Jurkat, Clone E6-1 (cell line): ENCODE measurements at regions not wholly inside any gene's neighbourhood (a gene's known extent, or its start where the extent isn't known, plus 50 kb on each side); places are given as distances from the start of the nearest gene placed in this dataset.
"Not testable (repeated sequence)": the region's sequence is repeated elsewhere in the genome, so short reads cannot be mapped to it uniquely, and the experiment has no call there.

Source experiments
- DNase-seq: peaks from one replicate; pipeline ENCODE4 v3.0.0-alpha.2; 2011; ENCODE audit warnings: low read depth, low spot score
- H3K4me3 ChIP-seq: 2 replicates; pipeline ENCODE4 v1.5.1; 2011; ENCODE audit warnings: mild to moderate bottlenecking, low read length, control low read depth, moderate library complexity

DNA sequence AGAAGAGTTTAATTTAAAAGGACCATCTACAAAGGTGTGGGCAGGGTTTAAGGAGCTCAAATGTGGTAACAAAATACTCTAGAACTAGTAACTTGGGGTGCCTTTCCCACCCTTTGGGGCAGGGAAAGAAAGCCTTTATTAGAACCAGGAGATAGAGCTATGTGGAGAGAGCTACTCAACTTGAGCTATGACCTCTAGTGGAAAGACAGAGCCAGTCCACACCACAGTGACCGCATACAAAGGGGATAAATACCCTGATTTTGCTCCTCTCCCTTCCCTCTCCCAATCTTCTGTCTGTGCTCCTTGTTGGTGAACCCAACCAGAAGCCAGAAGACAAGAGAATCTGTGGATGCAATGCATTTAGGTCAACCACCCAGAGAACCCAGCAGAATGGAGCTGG is 54.4 kb upstream of the JAK1 start:
- H3K4me3 ChIP-seq = no peak overlapping the region
- DNase-seq = no peak

- DNase-seq = no peak
- no peak overlapping the region for H3K4me3 ChIP-seq
These were observed 55.4 kb upstream of the JAK1 start for GRCh38 chr1:65021795-65022194.

DNA sequence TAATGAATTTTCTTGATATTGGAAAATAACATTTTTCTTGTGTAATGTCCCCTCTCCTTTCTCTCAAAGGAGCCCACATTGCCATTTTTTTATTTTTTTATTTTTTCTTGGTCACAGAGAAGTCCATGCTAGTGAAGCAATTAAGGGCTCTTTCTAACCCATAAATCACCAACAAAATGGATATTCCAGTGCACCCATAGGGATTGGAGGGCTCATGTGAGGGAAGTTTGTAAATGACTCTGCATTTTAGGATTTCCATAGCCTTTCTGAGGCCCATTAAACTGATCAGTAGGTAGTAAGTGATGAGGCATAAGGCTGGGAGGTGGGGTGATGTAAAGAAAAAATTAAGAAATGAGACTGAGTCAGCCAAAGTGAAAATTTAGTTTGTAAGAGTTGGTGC is 55.9 kb upstream of the JAK1 start:
- DNase-seq = no peak
- H3K4me3 ChIP-seq = no peak overlapping the region

- H3K4me3 ChIP-seq = no peak overlapping the region
- no peak for DNase-seq
These were observed 59.4 kb upstream of the JAK1 start for GRCh38 chr1:65025794-65026193.

DNA sequence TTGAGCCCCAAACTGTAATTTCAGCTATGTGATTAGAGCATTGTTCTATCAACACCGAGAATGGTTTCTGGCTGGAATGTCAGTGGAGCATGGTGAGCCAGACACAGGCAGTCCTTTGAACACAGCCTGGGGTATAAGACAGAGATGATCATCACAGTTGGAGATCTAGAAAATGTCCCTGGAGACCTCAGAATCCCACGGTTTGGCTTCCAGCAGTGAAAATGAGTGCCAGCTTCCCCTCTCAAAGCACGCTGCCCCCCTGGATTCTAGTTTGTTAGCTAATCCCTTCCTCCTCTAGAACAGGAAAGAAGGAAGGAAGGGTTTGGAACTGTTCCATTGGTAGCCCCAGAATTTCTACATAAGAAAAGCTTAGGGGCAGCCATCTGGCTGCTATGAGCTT is 59.9 kb upstream of the JAK1 start:
- no peak for DNase-seq
- no peak overlapping the region for H3K4me3 ChIP-seq

- no peak overlapping the region for H3K4me3 ChIP-seq
- DNase-seq = no peak
These were observed 61.5 kb upstream of the JAK1 start for GRCh38 chr1:65027666-65028358.

DNA sequence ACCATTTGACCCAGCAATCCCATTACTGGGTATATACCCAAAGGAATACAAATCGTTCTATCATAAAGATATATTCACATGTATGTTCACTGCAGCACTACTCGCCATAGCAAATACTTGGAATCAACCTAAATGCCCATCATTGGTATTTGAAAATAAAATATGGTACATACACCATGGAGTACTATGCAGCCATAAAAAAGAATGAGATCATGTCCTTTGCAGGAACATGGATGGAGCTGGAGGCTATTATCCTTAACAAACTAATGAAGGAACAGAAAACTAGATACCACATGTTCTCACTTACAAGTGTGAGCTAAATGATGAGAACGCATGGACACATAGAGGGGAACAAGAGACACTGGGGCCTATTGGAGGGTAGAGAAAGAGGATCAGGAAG is 63.1 kb upstream of the JAK1 start:
- H3K4me3 ChIP-seq, DNase-seq: not testable (repeated sequence)

- not testable (repeated sequence) for H3K4me3 ChIP-seq, DNase-seq
These were observed 68.5 kb upstream of the JAK1 start for GRCh38 chr1:65034879-65035278.

DNA sequence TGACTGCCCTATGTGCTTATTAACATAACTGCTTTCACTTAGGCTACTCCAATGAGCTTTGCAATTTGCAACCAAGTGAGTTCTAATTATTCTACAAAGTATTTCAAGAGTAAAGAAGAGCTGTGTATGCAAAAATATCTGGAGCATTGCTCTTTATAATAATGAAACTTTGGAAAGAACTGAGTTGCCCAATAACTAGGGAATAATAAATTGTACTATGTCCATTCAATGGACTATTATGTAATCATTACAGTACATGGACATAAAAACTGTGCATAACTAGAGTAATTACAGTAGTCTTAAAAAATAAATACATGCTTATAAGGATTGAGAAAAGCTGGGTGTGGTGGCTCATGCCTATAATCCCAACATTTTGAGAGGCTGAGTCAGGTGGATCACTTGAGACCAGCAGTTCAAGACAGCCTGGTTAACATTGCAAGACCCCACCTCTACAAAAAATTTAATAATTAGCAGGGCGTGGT is 70.3 kb upstream of the JAK1 start:
- DNase-seq = no peak
- no peak overlapping the region for H3K4me3 ChIP-seq

DNA sequence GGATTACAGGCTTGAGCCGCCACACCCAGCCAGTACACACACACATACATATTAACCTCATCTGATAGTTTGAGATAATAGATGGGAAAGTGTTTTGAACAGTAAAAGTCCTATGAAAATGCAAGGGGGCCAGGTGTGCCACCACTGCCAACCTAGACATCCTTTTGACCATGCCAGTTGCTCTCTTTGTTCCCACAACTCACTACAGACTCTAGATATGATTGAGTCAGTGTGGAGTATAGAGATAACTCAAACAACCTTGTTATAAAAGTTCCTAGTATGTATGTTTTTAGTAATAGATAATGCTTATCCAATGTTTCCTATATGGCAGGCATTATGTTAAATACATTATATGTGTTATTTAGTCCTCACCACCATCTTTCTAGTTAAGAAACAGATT is 72.7 kb upstream of the JAK1 start:
- H3K4me3 ChIP-seq = no peak overlapping the region

GRCh38 chr1:65039508-65039907 is 73.2 kb upstream of the JAK1 start:
- no peak for DNase-seq

More for the DNA sequence above, 72.7 kb upstream of the JAK1 start:
- DNase-seq = no peak

DNA sequence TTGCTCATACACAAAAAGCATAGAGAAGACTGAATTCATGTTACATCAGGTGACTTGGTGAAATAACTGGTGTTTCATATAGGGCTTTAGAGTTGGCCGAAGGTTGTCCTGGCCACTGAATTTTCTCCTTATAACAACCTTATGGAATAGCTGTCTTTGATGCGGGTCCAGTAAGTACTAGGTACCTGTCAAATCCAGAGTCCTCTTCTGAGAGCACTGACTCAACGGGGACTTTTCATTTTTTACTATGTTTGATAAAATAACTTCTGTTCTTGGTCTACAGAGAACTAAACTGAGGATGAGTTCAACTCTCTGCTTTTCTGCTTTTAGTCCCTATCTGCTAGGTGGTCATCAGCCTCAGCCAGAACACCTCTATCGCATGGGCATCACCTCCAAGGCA is 76.1 kb upstream of the JAK1 start:
- no peak for DNase-seq
- no peak overlapping the region for H3K4me3 ChIP-seq

More at GRCh38 chr1:65039508-65039907, 73.2 kb upstream of the JAK1 start:
- H3K4me3 ChIP-seq = no peak overlapping the region

DNA sequence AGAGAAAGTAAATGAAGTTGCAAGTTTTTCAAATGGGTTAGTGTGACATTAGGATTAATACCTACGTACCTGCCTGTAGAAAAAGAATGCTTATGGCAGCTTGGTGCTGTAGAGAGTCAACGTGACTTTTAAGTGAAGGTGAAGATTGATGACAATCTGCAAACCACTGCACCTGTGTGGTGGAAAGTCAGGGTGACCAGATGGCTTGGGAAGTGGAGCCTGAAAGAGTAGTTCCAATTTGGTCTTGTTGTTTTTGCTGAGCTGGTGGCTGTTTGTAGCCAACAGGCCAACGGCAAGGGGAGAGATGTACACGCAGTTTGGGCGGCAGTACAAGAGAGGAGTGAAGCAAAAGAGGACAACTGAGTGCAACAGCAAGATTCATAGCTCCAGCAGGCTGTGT is 78.1 kb upstream of the JAK1 start:
- no peak for DNase-seq
- H3K4me3 ChIP-seq = no peak overlapping the region

DNA sequence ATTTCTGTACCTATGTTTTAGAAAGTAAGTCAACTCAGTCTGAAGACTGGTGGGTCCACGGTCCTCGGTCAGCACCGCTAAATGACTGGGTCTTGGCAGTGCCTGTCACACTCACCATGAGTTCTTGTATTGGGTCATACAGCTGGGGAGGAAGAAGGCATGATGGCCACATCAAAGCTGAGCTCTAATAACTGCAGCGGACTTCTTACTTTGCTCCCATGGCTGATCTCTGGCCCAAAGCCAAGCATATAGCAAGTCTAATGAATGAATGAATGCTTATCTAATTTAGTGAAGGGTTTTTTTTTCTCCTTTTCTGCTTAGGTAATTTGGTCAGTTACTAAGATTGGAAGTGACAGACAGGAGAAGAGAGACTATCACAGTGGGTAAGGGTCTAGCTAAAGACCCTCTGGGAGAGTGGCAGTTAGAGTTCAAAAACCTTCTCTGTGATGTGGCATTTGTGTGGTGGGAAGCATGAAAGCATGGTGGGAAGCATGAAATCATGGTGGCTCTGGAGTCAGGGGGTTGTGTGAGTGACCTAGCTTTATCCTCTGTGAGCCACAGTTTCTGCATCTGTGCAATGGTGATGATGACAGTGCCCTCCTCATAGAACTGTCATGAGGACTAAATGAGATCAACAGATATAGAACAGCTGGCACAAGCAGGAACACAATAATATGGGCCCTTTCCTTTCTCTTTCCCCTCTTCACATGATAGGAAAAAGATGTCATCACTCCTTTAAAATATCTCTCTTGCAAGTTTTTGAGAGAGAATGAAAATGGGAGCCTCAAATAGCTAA is 78.9 kb upstream of the JAK1 start:
- no peak for DNase-seq
- no peak overlapping the region for H3K4me3 ChIP-seq

- no peak overlapping the region for H3K4me3 ChIP-seq
- DNase-seq = no peak
These were observed 82.0 kb upstream of the JAK1 start for GRCh38 chr1:65048335-65048734.

DNA sequence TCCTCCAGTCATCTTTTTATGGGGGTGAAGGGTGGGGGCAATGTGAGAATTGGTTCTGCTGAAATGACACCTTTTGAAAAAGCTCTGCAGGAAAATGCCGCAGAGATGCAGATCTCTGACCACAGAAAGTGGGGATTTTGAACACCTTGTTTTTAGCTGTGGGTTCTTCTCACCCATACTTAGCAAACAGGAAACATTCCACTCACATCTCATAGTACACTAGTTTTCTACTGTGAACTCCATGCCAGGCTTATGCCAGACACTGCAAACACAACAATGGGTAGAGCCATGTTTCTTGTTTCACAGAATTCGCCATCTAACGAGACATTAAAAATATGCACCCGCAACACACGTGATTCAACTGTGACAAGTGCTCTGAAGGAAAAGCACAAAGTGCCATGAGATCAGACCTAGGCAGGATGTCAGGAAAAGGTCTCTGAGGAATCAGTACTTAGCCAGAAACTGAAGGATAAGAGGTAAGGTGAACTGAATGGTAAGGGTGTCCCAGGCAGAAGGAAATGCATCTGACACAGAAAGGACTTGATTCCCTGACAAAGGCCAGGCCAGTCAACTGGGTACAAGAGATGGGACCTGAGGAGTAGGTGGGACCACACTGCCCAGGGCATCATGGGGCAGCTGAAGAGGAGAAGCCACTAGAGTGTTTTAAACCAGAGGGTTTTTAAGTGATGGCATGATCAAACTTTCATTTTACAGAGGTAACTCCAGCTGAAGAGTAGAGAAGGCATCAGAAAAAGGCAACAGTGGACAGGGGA is 83.8 kb upstream of the JAK1 start:
- no peak overlapping the region for H3K4me3 ChIP-seq
- DNase-seq = no peak

DNA sequence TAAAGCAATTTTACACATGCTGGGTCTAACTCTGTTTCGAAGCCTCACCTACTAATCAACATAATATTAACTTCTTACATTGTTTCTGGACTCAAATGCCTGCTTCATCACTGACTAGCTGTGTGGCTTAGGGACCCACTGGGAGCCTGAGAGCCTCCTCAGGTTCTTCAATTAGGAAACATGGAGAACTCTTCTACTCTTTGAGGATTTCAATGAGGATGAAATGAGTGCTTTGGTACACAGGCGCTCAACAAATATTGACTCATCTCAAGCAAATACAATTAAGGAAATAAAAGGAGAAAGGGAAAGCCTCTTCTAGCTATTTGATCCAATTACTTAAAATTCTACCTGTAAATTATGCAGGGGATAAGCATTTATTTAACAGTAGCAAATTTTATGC is 84.4 kb upstream of the JAK1 start:
- H3K4me3 ChIP-seq = no peak overlapping the region
- no peak for DNase-seq

DNA sequence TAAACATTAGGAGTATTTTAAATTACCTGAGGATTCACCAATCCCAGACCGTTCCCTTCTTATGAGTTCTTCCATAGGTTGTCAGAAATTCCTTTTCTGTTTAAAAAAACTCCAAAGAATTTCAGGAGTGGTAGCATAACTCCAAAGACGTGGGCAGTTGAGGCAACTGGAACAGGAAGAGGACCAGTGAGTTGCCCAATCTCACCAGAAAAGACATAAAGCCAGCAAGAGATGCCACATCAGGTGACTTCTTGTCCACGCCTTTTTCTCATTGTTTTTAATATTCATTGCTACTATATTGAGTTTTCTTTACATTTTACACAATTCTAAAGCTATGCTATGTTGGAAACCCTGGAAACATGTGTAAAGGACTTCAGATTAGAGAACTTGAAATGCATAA is 88.1 kb upstream of the JAK1 start:
- no peak for DNase-seq
- H3K4me3 ChIP-seq = no peak overlapping the region

DNA sequence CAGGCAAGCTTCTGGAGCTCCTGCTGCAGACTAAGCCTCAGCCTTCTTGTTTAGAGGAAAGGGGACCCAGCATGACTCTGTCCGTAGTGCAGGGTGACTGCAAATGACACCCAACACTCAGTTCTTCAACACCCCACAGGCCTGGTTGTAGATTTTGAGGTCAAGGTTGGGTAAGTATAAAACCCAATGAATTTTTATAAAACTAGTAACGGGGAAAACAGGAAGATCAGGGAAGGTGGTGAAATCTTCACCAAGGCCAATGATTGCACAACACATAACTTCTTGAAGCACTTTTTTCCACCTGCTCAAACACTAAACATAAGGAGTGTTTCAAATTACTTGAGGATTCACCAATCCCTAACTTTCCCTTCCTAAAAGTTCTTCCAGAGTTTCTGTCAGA is 89.4 kb upstream of the JAK1 start:
- DNase-seq = no peak
- no peak overlapping the region for H3K4me3 ChIP-seq

DNA sequence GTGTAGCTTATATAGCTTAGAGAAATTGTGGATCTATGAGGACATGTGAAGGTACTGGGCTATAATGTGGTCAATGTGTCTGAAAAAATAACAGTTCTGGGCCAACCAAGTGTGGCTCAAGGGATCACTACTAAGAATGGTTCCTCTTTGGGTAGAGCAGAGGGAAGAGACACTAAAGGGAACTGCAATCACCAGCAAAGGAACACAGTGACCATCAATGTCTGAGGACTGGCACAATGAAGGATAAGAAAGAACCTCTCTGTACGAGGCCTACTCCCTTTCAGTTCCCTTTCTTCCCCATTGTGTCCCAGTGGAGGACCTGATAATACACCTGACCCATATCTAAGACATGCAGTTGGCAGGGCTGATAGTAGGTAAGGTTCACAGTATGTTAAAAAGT is 89.9 kb upstream of the JAK1 start:
- DNase-seq = no peak
- H3K4me3 ChIP-seq = no peak overlapping the region
